Stomach (tissue), 8 donors: ENCODE measurements at regions not wholly inside any gene's neighbourhood (a gene's known extent, or its start where the extent isn't known, plus 50 kb on each side); places are given as distances from the start of the nearest gene placed in this dataset.

Experiments
- DNase-seq, 2 donors: peaks; one replicate each; pipeline versions ENCODE4 v3.0.0 to v3.0.0-alpha.2; 2013 to 2019
- H3K27ac ChIP-seq, 5 donors: fragments of 200-600 bp in 4 of 5; sonication (generic) in 4 of 5; one replicate each; pipeline ENCODE4 v1.5.1; 2013 to 2019; ENCODE audit warnings: mild to moderate bottlenecking in 1 of 5, moderate library complexity in 1 of 5
- H3K27me3 ChIP-seq, 3 donors: fragments of 200-600 bp; sonication (generic); one replicate each; pipeline ENCODE4 v1.5.1; 2017 to 2019; ENCODE audit warnings: mixed run types in 1 of 3
- H3K36me3 ChIP-seq, 4 donors: fragments of 200-600 bp; sonication (generic); 1 replicate in 3 of 4; 2 replicates in 1 of 4; pipeline ENCODE4 v1.5.1; 2016 to 2019
- H3K4me1 ChIP-seq, 4 donors: fragments of 200-600 bp; sonication (generic); one replicate each; pipeline ENCODE4 v1.5.1; 2016 to 2019
- H3K4me3 ChIP-seq, 4 donors: fragments of 200-600 bp; sonication (generic) in 3 of 4; one replicate each; pipeline ENCODE4 v1.5.1; 2016 to 2019; ENCODE audit warnings: mild to moderate bottlenecking in 1 of 4
- H3K9me3 ChIP-seq, 4 donors: fragments of 200-600 bp; sonication (generic); one replicate each; pipeline ENCODE4 v1.5.1; 2016 to 2019
- CTCF ChIP-seq, 7 experiments: fragments of 450-650 bp in 4 of 7; fragments of 200-600 bp in 3 of 7; sonication (generic) in 3 of 7; IDR thresholded peaks; one replicate each; pipeline ENCODE4 v1.5.1; 2016 to 2019; ENCODE audit warnings: antibody characterized with exemption in 7 of 7, control low read depth in 2 of 7, mild to moderate bottlenecking in 1 of 7
- EP300 ChIP-seq: sonication (generic); formaldehyde crosslinking; IDR thresholded peaks from one replicate; pipeline ENCODE4 v1.6.1; 2017; ENCODE audit warnings: antibody characterized with exemption
- POLR2A ChIP-seq, 4 donors: fragments of 450-650 bp; IDR thresholded peaks; one replicate each; pipeline ENCODE4 v1.6.1; 2016; ENCODE audit warnings: antibody characterized with exemption in 4 of 4, control low read depth in 2 of 4, mild to moderate bottlenecking in 1 of 4, moderate library complexity in 1 of 4
- POLR2AphosphoS5 ChIP-seq, 3 donors: sonication (generic); formaldehyde crosslinking; IDR thresholded peaks; one replicate each; pipeline ENCODE4 v1.6.1; 2016; ENCODE audit warnings: antibody characterized with exemption in 3 of 3
- WGBS, 5 donors: extraction: QIAGEN DNeasy Blood & Tissue Kit in 3 of 5; methylation state at CpG; one replicate each; pipeline versions ENCODE4 v1.1.5 to v1.1.7; 2013 to 2018; 5-methylcytosine and 5-hydroxymethylcytosine counted together
- intact Hi-C: fragments of 100-400 bp; cut with DNase I; formaldehyde crosslinking; loops from one replicate; pipeline ENCODE4 v1.15.1; 2023; ENCODE audit warnings: low total_unique reads
- donor health status: healthy with polysubstance abuse.
- donor health status: Bipolar disorder and iron deficiency.
- donor health status: healthy.

GRCh38 chr10:52659085-52659484 is 113.5 kb downstream of the MBL2 start:
- H3K27me3 ChIP-seq: no peaks in the 10 kb centered on the region
- no peaks in the 10 kb centered on the region for H3K36me3 ChIP-seq
- no peaks in the 10 kb centered on the region for H3K4me1 ChIP-seq
- TF ChIP-seq POLR2AphosphoS5 (IDR thresholded peaks at IDR 0.05) (no peak), POLR2A (IDR thresholded peaks at IDR 0.05) (no peak), CTCF (IDR thresholded peaks at IDR 0.05) (no peak)
- H3K4me3 ChIP-seq: no peak overlapping the region
- no peak overlapping the region for H3K27ac ChIP-seq
- intact Hi-C loops: no loop called here
- no peak for DNase-seq
- no peaks in the 10 kb centered on the region for H3K9me3 ChIP-seq
- WGBS, 5 donors: 40 to 63% (median 42%) methylated on average over 1 of the region's 1 CpG

- intact Hi-C loops: no loop called here
- Histone ChIP-seq H3K9me3 (peaks cover 0 to 14% (median 8%) of the 10 kb centered on the region in 4 donors), H3K4me3 (no peak overlapping the region), H3K36me3 (no peaks in the 10 kb centered on the region), H3K4me1 (no peaks in the 10 kb centered on the region), H3K27me3 (no peaks in the 10 kb centered on the region), H3K27ac (no peak overlapping the region)
- WGBS, 5 donors: 24 to 62% (median 33%) methylated on average over 1 of the region's 1 CpG
- TF ChIP-seq POLR2A (IDR thresholded peaks at IDR 0.05) (no peak), CTCF (IDR thresholded peaks at IDR 0.05) (no peak), EP300 (no peak), POLR2AphosphoS5 (IDR thresholded peaks at IDR 0.05) (no peak)
- no peak for DNase-seq
Measured at GRCh38 chr10:52662256-52662655, 110.3 kb downstream of the MBL2 start.

GRCh38 chr10:52663161-52663560 is 109.4 kb downstream of the MBL2 start:
- no peak for DNase-seq
- H3K4me1 ChIP-seq: no peaks in the 10 kb centered on the region
- no peak overlapping the region for H3K27ac ChIP-seq
- peaks cover 0 to 15% (median 11%) of the 10 kb centered on the region in 4 donors for H3K9me3 ChIP-seq
- no peak overlapping the region for H3K4me3 ChIP-seq
- no peaks in the 10 kb centered on the region for H3K36me3 ChIP-seq
- H3K27me3 ChIP-seq: no peaks in the 10 kb centered on the region
- TF ChIP-seq POLR2A (IDR thresholded peaks at IDR 0.05): no peak
- 81 to 90% (median 86%) methylated on average over 3 of the region's 3 CpGs for WGBS, 5 donors
- intact Hi-C loops: no loop called here

GRCh38 chr10:52664629-52665028 is 108.0 kb downstream of the MBL2 start:
- Histone ChIP-seq H3K27me3 (no peaks in the 10 kb centered on the region), H3K27ac (no peak overlapping the region), H3K4me1 (no peaks in the 10 kb centered on the region), H3K4me3 (no peak overlapping the region), H3K9me3 (peaks cover 0 to 15% (median 11%) of the 10 kb centered on the region in 4 donors), H3K36me3 (no peaks in the 10 kb centered on the region)
- no peak for DNase-seq
- 78 to 88% (median 85%) methylated on average over 3 of the region's 3 CpGs for WGBS, 5 donors
- TF ChIP-seq POLR2A (IDR thresholded peaks at IDR 0.05): no peak
- no peak for TF ChIP-seq POLR2AphosphoS5 (IDR thresholded peaks at IDR 0.05)
- no peak for TF ChIP-seq EP300
- TF ChIP-seq CTCF (IDR thresholded peaks at IDR 0.05): no peak
- intact Hi-C loops: no loop called here

GRCh38 chr10:52665821-52666220 is 106.8 kb downstream of the MBL2 start:
- intact Hi-C loops: no loop called here
- H3K27ac ChIP-seq: no peak overlapping the region
- H3K9me3 ChIP-seq: peaks cover 0 to 15% (median 11%) of the 10 kb centered on the region in 4 donors
- H3K4me1 ChIP-seq: no peaks in the 10 kb centered on the region
- no peak for DNase-seq
- WGBS, 5 donors: 88 to 97% (median 90%) methylated on average over 1 of the region's 1 CpG
- H3K36me3 ChIP-seq: no peaks in the 10 kb centered on the region
- TF ChIP-seq CTCF (IDR thresholded peaks at IDR 0.05): no peak
- TF ChIP-seq EP300: no peak
- no peak for TF ChIP-seq POLR2AphosphoS5 (IDR thresholded peaks at IDR 0.05)
- TF ChIP-seq POLR2A (IDR thresholded peaks at IDR 0.05): no peak
- no peaks in the 10 kb centered on the region for H3K27me3 ChIP-seq
- H3K4me3 ChIP-seq: no peak overlapping the region
